ENCODE measurements at regions not wholly inside any gene's neighbourhood (a gene's known extent, or its start where the extent isn't known, plus 50 kb on each side); places are given as distances from the start of the nearest gene placed in this dataset.

- TF ChIP-seq, protein P1, sequence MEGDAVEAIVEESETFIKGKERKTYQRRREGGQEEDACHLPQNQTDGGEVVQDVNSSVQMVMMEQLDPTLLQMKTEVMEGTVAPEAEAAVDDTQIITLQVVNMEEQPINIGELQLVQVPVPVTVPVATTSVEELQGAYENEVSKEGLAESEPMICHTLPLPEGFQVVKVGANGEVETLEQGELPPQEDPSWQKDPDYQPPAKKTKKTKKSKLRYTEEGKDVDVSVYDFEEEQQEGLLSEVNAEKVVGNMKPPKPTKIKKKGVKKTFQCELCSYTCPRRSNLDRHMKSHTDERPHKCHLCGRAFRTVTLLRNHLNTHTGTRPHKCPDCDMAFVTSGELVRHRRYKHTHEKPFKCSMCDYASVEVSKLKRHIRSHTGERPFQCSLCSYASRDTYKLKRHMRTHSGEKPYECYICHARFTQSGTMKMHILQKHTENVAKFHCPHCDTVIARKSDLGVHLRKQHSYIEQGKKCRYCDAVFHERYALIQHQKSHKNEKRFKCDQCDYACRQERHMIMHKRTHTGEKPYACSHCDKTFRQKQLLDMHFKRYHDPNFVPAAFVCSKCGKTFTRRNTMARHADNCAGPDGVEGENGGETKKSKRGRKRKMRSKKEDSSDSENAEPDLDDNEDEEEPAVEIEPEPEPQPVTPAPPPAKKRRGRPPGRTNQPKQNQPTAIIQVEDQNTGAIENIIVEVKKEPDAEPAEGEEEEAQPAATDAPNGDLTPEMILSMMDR (IDR thresholded peaks at IDR 0.05), result no peak
- TF ChIP-seq POLR2A (IDR thresholded peaks at IDR 0.05), result no peak
These were observed 619.0 kb downstream of the KCTD12 start for GRCh38 chr13:76267216-76267615.

All from ovary (tissue), 3 donors.